Stimulated activated CD8-positive, alpha-beta memory T cell treated with anti-CD3 and anti-CD28 coated beads, Interleukin-15, amount 100 ng/mL, for 48 hours (primary cell): ENCODE measurements at regions not wholly inside any gene's neighbourhood (a gene's known extent, or its start where the extent isn't known, plus 50 kb on each side); places are given as distances from the start of the nearest gene placed in this dataset.
"Not testable (repeated sequence)": the region's sequence is repeated elsewhere in the genome, so short reads cannot be mapped to it uniquely, and the experiment has no call there.

Experiments
- DNase-seq, 2 donors: peaks; one replicate each; pipeline ENCODE4 v3.0.0-alpha.2; 2020; ENCODE audit warnings: low read depth in 2 of 2

- not testable (repeated sequence) for DNase-seq
Measured at GRCh38 chr2:12024197-12024907, 277.9 kb downstream of the LPIN1 start.

DNA sequence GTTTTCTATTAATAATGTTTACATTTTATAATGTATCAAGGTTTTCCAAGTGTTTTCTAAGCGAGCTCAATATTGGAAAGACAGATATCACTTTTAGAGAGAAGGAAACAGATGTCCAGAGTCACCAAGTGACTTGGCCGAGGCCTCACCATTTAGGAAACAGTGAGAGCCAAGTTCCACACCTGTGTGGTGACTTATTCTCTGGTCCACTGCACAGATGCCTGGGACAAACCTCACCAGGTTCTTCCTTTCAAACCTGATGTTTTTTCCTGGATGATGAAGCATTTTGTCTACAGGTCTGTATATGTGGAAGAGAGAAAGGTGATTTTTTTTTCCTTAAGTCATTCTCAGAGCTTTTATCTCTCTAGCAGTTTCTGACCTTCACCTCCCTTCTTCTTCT, 280.7 kb downstream of the LPIN1 start:
- DNase-seq, result no peak

- no peak for DNase-seq
Measured at GRCh38 chr2:12031866-12032265, 285.4 kb downstream of the LPIN1 start.

- DNase-seq, result no peak
Measured at GRCh38 chr2:12032398-12032797, 286.0 kb downstream of the LPIN1 start.

DNA sequence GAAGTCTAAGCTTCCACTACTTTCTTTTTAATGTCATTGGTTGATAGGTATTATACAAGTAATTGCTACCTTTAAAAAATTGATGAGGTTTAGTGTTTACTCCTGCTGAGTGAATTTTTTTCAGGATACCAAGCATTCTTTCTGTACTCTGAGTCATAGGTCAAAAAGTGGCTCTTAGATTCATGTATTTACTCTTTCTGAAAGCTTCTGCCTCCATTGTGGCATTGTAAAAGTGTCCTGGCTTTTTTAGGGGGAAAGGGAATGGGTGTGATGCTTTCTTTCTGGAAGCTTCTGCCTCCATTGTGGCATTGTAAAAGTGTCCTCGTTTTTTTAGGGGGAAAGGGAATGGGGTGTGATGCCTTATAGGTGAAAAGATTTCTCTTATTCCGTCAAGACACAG, 286.5 kb downstream of the LPIN1 start:
- DNase-seq, result no peak

DNA sequence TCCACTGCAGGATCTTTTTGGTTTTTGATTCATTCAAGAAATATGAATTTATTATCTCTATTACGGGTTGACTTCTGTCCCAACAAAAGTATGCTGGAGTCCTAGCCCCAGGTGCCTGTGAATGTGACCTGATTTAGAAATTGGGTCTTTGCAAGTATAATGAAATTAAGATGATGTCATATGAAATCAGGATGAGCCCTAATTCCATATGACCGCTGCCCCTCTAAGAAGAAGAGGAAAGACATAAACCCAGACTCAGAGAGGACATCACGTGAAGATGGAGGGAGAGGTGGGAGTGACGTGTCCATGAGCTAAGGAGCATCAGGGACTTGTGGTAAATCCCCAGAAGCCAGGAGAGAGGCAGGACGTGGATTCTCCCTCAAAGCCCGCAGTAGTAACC, 287.1 kb downstream of the LPIN1 start:
- DNase-seq, result no peak

DNA sequence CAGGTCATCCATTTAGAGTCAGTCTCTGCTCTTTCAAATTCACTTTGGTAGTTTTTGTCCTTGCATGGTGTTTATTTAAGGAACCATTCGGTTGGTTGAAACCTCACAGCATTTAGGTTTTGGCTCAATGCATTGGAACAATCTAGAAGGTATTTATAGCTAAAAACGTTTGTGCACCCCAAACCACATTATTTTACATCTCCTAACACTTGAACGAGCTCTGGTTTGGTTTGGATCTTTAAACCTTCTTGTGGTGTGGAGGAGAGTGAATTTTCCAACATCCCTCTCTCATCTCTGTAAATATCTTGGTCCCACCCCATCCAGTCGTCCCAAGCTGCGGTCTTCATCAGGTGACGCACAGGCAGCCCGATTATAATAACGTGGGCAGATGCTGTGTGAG, 287.9 kb downstream of the LPIN1 start:
- DNase-seq, result no peak

- no peak for DNase-seq
Measured at GRCh38 chr2:12035029-12035720, 288.7 kb downstream of the LPIN1 start.

DNA sequence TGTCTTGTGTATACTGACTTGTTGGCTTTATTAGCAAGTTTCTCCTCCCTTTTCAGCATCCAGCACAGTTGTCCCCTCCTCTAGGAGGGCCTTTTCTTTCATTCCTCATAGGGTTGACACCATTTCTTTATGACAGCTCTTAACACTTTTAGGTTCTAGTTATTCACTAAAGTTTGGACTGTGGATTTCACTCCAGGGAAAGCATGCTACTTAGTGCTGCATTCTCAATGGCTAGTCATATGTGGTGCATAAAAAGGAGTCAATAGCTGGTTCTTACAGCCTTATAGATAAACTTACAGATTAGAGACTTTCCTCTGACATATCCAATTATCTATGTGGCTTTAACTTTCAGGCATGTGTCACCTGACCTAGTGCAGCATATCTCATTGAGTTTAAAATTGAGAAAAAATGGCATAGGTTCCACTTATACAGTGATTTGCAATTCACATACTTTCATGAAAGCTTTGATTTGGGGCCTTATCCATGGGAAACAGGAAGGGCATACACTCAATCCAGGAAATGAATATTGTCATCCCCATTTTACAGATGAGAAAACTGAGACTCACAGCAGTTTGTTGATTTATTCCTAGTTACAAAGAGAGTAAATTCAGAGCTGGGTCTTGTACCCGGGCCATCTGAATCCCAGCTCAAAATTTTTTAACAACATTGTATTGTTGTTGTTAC, 289.7 kb downstream of the LPIN1 start:
- no peak for DNase-seq

DNA sequence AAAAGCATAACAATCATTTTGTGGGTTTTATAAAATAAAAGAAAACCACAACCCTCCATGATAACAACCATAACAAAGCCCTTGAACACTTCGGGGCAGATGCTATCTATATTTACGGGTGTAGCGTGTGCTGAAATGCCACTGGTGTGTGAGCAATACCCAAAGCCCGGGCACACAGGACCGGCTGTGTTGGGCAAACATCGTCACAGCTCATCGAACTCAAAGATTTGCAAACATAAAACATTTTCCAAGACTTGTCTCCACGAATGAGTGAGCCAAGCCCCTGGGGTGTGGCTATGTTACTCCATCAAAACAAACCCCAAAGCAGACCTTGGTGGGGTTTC, 290.2 kb downstream of the LPIN1 start:
- DNase-seq, result no peak

DNA sequence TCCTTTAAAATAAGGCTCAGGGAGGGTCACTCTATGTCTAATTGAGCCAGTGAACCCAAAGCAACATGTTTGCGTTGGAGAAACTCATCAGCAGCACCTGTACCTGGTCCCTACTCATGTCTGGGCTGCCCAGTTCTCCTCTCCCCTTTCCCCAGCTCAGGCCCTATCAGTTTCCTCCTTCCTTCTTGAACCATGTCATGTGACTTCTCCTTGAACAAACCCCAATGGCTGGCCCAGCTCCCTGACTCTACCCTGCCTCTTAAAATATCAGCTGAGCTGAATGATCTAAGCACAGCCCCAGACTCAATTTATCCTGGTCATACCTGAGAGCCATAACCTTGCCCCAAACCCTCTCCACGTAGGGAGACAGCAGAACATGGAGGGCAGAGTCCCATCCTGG, 290.9 kb downstream of the LPIN1 start:
- no peak for DNase-seq

- DNase-seq, result no peak
Measured at GRCh38 chr2:12041236-12041635, 294.8 kb downstream of the LPIN1 start.

GRCh38 chr2:12043131-12043530, 296.7 kb downstream of the LPIN1 start:
- DNase-seq, result no peak

DNA sequence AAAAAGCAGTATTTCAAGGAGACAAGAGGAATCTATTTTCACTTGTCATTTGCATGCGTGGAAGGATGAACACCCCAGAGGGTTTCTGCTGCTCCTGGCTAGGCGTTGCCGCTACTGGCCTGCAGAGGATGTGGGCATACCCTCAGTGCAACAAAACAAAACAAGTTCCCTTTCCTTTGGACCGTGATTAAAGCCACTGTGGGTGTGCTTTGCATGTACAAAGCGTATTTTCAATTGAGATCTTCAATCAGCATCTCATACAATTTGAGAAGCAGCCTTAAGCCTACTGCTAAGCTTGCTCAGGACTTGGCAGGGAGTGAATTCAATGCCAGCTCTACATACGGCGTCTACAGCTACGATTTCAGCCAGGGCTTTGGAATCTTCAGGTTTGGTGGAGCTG, 298.4 kb downstream of the LPIN1 start:
- DNase-seq, result no peak

GRCh38 chr2:12045864-12046291, 299.4 kb downstream of the LPIN1 start:
- no peak for DNase-seq

- no peak for DNase-seq
Measured at GRCh38 chr2:12046641-12047040, 300.2 kb downstream of the LPIN1 start.

DNA sequence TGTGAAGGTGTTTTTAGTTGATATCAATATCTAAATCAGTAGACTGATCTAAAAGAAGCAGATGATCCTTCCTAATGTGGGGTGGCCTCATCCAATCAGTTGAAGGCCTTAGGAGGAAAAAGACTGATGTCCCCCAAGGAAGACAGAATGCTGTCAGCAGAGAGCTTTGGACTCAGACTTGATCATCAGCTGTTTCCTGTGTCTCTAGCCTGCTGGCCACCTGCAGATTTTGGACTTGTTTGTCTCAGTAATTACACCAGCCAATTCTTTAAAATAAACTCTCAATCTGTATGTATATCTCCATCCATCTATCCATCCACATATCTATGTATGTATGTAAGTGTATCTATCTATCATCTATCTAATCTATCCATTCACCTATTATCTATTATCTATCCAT, 301.3 kb downstream of the LPIN1 start:
- no peak for DNase-seq

DNA sequence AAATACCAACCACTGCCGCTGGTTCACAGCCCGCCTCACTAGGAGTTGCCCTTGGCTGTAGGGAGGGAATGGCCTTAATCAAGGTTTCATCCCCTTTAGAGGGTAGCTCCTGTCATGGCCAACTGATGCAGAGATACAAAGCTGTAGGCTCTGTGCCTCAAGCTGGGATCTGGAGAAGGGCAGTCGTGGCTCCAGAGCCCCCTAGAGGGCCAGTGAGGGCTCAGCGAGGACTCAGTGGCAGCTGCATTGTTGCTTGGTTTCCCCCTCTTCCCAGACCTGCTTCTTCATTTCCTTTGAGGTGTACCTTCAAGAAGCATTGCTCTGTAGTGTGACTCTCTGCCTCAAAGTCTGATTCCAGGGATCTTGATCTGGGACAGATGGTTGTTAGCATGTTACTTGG, 302.1 kb downstream of the LPIN1 start:
- no peak for DNase-seq

DNA sequence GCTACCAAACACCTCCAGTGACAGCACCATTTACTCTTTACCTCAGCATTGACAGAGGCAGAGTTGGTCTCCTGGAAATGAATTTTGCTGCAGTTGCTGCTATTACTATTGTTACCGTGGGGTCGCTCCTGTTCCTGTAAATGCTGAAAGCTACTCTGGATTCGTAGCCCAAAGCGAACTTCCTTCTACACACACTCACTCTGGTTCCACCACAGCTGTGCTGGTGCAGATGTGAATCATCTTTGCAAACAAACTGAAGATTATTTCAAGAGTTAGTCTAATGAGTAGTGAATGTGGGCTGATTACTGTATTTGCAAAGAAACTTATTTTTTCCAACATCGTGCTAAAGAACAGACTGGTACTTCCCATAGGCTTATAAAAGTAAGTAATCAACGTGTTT, 304.0 kb downstream of the LPIN1 start:
- no peak for DNase-seq

- DNase-seq, result no peak
Measured at GRCh38 chr2:12051831-12052230, 305.4 kb downstream of the LPIN1 start.

DNA sequence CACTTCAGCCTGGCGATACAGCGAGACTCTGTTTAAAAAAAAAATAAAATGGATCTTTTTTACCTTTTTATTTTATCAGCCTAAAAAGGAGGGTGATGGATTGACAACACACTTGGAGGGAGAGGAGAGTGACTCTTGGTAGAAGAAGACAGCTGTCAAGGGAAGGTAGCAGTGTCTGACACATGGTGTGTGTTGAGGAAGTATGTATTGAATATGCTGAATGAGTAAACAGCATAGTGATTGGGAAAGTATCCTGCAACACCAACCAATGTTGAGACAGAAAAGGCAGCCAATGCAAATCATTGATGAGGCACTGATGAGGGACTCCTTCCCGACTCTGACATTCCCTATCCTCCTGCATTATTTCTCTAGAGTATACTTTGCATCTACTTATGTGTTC, 306.4 kb downstream of the LPIN1 start:
- no peak for DNase-seq

DNA sequence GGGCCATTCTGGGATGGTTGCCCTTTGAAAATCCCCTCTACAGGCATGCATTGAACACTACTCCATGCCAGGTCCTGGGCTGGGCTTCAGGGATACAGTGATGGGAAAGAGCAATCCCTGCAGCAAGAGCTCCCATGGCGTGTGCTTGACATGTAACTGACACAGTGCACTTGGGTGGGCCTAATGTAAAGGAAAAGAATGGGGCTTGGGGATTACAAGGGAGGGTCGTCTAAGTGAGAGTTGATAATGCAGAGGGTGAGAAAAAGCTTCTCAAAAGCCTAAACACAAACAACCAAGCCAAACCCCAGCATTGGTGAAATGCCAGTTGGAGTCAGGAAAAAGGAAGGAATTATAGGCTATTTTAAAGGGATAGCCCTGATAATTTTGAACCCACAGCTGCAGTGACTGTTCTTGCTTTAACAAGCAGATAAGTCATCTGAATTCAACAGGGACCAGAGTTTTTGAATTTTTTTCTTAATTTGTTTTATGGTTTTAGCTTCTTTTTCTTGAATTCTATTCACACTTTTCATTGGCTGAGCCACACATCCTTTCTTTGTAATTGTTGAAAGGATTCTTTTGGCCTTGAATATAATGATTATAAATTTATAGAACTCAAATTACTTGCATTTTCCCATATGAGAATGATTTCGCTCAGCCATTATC, 308.7 kb downstream of the LPIN1 start:
- no peak for DNase-seq
